AG04449 (cell line): ENCODE measurements at regions not wholly inside any gene's neighbourhood (a gene's known extent, or its start where the extent isn't known, plus 50 kb on each side); places are given as distances from the start of the nearest gene placed in this dataset.

Source experiments
- CTCF ChIA-PET: fragments of 350-600 bp; formaldehyde crosslinking; extraction: SDS; loops from one replicate; lab custom pipeline; 2021; ENCODE audit warnings: antibody characterized with exemption; lab: Yijun Ruan, JAX
- POLR2A ChIA-PET: fragments of 400-600, 350-600 bp; formaldehyde crosslinking; extraction: SDS; loops from one replicate; lab custom pipeline; 2020; ENCODE audit warnings: antibody characterized with exemption, inconsistent platforms; lab: Yijun Ruan, JAX
- DNase-seq: peaks from one replicate; pipeline ENCODE4 v3.0.0-alpha.2; 2010; ENCODE audit warnings: low read depth, low spot score
- H3K4me3 ChIP-seq: 2 replicates; pipeline ENCODE4 v1.5.1; 2011; ENCODE audit warnings: low read depth, mild to moderate bottlenecking, control low read depth, low read length
- TF ChIP-seq, protein P1 (sequence below): IDR thresholded peaks from one replicate; pipeline ENCODE4 v1.5.1; 2011; ENCODE audit warnings: mild to moderate bottlenecking, moderate library complexity, low read length, control low read depth, inconsistent platforms; ENCODE audit not compliant: insufficient read depth; ENCODE audit errors: missing control alignments

- TF ChIP-seq, protein P1, sequence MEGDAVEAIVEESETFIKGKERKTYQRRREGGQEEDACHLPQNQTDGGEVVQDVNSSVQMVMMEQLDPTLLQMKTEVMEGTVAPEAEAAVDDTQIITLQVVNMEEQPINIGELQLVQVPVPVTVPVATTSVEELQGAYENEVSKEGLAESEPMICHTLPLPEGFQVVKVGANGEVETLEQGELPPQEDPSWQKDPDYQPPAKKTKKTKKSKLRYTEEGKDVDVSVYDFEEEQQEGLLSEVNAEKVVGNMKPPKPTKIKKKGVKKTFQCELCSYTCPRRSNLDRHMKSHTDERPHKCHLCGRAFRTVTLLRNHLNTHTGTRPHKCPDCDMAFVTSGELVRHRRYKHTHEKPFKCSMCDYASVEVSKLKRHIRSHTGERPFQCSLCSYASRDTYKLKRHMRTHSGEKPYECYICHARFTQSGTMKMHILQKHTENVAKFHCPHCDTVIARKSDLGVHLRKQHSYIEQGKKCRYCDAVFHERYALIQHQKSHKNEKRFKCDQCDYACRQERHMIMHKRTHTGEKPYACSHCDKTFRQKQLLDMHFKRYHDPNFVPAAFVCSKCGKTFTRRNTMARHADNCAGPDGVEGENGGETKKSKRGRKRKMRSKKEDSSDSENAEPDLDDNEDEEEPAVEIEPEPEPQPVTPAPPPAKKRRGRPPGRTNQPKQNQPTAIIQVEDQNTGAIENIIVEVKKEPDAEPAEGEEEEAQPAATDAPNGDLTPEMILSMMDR: no peak
- ChIA-PET POLR2A (no interaction called here), CTCF (no interaction called here)
- no peak for DNase-seq
- no peak overlapping the region for H3K4me3 ChIP-seq
Observed at GRCh38 chr5:101142102-101142501, 239.0 kb upstream of the ST8SIA4 start.

- H3K4me3 ChIP-seq: no peak overlapping the region
- ChIA-PET POLR2A (no interaction called here), CTCF (no interaction called here)
- no peak for DNase-seq
- TF ChIP-seq, protein P1: no peak
Observed at GRCh38 chr5:101136454-101136853, 233.4 kb upstream of the ST8SIA4 start.

- POLR2A ChIA-PET: no interaction called here
Observed at GRCh38 chr5:101123363-101123762, 220.3 kb upstream of the ST8SIA4 start.

DNA sequence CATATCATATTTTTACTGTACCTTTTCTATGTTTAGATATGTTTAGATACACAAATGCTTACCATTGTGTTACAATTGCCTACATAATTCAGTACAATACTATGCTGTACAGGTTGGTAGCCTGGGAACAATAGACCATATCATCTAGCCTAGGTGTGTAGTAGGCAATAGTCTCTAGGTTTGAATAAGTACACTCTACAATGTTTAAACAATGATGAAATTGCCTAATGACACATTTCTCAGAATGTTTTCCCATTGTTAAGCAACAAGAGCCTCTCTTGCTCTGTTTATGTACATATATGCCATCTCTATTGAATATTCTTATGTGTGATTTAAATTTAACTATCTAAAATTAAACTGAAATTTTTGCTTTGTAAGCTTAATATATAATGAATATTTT lies 209.6 kb upstream of the ST8SIA4 start:
- DNase-seq: no peak
- CTCF ChIA-PET: no interaction called here
- TF ChIP-seq, protein P1: no peak
- POLR2A ChIA-PET: no interaction called here
- H3K4me3 ChIP-seq: no peak overlapping the region

More at GRCh38 chr5:101123363-101123762, 220.3 kb upstream of the ST8SIA4 start:
- CTCF ChIA-PET: no interaction called here
- no peak overlapping the region for H3K4me3 ChIP-seq
- TF ChIP-seq, protein P1: no peak
- DNase-seq: no peak

GRCh38 chr5:101103874-101104273 lies 200.8 kb upstream of the ST8SIA4 start:
- H3K4me3 ChIP-seq: no peak overlapping the region
- TF ChIP-seq, protein P1: no peak
- POLR2A ChIA-PET: no interaction called here
- CTCF ChIA-PET: no interaction called here
- DNase-seq: no peak

DNA sequence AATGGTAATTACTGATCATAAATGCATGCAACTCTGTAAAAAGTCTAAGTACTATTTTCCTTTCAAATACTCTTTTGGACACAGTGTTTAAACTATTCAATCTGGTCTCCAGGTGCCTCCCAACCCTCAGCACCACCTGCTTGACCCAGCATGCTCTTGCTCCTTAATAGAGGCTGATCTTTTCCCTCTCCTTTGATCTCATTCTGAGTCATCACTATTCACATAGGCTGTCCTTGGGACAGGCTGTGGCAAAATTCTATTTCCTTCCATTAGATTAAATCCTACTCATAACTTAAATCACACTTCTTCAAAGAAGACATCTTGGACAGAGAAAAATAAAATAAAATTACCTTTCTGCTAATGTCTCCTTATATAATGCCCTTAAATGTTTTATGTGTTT lies 199.4 kb upstream of the ST8SIA4 start:
- POLR2A ChIA-PET: no interaction called here
- TF ChIP-seq, protein P1: no peak
- CTCF ChIA-PET: no interaction called here
- DNase-seq: no peak
- H3K4me3 ChIP-seq: no peak overlapping the region
